K562 (cell line): ENCODE measurements at regions not wholly inside any gene's neighbourhood (a gene's known extent, or its start where the extent isn't known, plus 50 kb on each side); places are given as distances from the start of the nearest gene placed in this dataset.

Experiments
- CBFA2T2 ChIP-seq: fragments of 450-650 bp; conservative IDR thresholded peaks from 2 replicates; pipeline ENCODE4 v1.6.1; 2017; ENCODE audit warnings: mild to moderate bottlenecking
- TF ChIP-seq, protein P1 (sequence below): fragments of 450-650 bp; IDR thresholded peaks from 2 replicates; pipeline ENCODE4 v1.6.1; 2016; ENCODE audit warnings: mild to moderate bottlenecking, moderate library complexity
- TF ChIP-seq, protein P2 (sequence below): fragments of 250-450 bp; sonication (Bioruptor Pico); IDR thresholded peaks from 2 replicates; pipeline ENCODE4 v1.5.0; 2020; ENCODE audit warnings: mild to moderate bottlenecking, borderline replicate concordance

DNA sequence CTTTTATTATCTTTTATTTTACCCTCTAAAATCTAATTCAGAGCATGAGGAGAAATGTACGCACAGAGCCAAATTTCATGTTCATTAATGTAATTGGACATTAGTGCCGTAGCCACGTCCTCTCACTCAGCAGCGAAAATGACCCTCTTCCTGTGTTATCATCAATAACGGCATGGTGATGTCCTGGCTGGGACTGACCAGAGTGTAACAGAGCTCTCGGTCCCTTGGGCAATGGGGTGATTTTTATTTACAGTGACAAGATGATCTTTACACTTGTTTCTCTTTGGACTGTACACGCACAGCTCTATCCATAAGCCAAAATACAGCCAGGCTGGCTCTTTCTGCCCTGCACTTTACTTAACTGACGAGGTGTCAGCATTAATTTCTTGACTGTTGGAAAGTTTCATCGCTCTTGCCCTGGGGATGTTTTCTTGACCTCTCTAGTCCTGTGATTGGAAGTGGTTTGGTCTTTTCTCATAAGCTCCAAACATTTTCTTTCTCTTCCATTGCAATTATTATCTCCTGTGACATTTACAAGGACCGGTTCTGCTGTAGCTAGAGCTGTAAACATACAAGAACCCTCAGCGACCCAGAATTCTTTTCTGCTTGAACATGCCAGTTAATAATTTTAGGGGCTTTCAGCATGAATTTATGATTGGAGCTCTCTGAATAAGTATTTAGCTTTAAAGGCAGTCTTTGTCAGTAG, 308.0 kb upstream of the PIK3C3 start (continued):
- TF ChIP-seq, protein P1, sequence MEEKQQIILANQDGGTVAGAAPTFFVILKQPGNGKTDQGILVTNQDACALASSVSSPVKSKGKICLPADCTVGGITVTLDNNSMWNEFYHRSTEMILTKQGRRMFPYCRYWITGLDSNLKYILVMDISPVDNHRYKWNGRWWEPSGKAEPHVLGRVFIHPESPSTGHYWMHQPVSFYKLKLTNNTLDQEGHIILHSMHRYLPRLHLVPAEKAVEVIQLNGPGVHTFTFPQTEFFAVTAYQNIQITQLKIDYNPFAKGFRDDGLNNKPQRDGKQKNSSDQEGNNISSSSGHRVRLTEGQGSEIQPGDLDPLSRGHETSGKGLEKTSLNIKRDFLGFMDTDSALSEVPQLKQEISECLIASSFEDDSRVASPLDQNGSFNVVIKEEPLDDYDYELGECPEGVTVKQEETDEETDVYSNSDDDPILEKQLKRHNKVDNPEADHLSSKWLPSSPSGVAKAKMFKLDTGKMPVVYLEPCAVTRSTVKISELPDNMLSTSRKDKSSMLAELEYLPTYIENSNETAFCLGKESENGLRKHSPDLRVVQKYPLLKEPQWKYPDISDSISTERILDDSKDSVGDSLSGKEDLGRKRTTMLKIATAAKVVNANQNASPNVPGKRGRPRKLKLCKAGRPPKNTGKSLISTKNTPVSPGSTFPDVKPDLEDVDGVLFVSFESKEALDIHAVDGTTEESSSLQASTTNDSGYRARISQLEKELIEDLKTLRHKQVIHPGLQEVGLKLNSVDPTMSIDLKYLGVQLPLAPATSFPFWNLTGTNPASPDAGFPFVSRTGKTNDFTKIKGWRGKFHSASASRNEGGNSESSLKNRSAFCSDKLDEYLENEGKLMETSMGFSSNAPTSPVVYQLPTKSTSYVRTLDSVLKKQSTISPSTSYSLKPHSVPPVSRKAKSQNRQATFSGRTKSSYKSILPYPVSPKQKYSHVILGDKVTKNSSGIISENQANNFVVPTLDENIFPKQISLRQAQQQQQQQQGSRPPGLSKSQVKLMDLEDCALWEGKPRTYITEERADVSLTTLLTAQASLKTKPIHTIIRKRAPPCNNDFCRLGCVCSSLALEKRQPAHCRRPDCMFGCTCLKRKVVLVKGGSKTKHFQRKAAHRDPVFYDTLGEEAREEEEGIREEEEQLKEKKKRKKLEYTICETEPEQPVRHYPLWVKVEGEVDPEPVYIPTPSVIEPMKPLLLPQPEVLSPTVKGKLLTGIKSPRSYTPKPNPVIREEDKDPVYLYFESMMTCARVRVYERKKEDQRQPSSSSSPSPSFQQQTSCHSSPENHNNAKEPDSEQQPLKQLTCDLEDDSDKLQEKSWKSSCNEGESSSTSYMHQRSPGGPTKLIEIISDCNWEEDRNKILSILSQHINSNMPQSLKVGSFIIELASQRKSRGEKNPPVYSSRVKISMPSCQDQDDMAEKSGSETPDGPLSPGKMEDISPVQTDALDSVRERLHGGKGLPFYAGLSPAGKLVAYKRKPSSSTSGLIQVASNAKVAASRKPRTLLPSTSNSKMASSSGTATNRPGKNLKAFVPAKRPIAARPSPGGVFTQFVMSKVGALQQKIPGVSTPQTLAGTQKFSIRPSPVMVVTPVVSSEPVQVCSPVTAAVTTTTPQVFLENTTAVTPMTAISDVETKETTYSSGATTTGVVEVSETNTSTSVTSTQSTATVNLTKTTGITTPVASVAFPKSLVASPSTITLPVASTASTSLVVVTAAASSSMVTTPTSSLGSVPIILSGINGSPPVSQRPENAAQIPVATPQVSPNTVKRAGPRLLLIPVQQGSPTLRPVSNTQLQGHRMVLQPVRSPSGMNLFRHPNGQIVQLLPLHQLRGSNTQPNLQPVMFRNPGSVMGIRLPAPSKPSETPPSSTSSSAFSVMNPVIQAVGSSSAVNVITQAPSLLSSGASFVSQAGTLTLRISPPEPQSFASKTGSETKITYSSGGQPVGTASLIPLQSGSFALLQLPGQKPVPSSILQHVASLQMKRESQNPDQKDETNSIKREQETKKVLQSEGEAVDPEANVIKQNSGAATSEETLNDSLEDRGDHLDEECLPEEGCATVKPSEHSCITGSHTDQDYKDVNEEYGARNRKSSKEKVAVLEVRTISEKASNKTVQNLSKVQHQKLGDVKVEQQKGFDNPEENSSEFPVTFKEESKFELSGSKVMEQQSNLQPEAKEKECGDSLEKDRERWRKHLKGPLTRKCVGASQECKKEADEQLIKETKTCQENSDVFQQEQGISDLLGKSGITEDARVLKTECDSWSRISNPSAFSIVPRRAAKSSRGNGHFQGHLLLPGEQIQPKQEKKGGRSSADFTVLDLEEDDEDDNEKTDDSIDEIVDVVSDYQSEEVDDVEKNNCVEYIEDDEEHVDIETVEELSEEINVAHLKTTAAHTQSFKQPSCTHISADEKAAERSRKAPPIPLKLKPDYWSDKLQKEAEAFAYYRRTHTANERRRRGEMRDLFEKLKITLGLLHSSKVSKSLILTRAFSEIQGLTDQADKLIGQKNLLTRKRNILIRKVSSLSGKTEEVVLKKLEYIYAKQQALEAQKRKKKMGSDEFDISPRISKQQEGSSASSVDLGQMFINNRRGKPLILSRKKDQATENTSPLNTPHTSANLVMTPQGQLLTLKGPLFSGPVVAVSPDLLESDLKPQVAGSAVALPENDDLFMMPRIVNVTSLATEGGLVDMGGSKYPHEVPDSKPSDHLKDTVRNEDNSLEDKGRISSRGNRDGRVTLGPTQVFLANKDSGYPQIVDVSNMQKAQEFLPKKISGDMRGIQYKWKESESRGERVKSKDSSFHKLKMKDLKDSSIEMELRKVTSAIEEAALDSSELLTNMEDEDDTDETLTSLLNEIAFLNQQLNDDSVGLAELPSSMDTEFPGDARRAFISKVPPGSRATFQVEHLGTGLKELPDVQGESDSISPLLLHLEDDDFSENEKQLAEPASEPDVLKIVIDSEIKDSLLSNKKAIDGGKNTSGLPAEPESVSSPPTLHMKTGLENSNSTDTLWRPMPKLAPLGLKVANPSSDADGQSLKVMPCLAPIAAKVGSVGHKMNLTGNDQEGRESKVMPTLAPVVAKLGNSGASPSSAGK = no peak
- TF ChIP-seq, protein P2, sequence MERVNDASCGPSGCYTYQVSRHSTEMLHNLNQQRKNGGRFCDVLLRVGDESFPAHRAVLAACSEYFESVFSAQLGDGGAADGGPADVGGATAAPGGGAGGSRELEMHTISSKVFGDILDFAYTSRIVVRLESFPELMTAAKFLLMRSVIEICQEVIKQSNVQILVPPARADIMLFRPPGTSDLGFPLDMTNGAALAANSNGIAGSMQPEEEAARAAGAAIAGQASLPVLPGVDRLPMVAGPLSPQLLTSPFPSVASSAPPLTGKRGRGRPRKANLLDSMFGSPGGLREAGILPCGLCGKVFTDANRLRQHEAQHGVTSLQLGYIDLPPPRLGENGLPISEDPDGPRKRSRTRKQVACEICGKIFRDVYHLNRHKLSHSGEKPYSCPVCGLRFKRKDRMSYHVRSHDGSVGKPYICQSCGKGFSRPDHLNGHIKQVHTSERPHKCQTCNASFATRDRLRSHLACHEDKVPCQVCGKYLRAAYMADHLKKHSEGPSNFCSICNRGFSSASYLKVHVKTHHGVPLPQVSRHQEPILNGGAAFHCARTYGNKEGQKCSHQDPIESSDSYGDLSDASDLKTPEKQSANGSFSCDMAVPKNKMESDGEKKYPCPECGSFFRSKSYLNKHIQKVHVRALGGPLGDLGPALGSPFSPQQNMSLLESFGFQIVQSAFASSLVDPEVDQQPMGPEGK = no peak
- TF ChIP-seq CBFA2T2 = no peak
